HG03175 (cell line): ENCODE measurements at regions not wholly inside any gene's neighbourhood (a gene's known extent, or its start where the extent isn't known, plus 50 kb on each side); places are given as distances from the start of the nearest gene placed in this dataset.

ENCODE experiments used
- ATAC-seq: cut with Tn5 transposase; IDR thresholded peaks from one replicate; pipeline ENCODE4 v1.9.1; 2021; ENCODE audit warnings: mild to moderate bottlenecking, moderate library complexity; ENCODE audit not compliant: unreplicated experiment

- no peak for ATAC-seq
Measured at GRCh38 chr2:23073671-23074070, 311.3 kb upstream of the KLHL29 start.

- no peak for ATAC-seq
Measured at GRCh38 chr2:23077596-23077995, 307.4 kb upstream of the KLHL29 start.

GRCh38 chr2:23078784-23079434 lies 306.1 kb upstream of the KLHL29 start:
- no peak for ATAC-seq

- ATAC-seq: no peak
Measured at GRCh38 chr2:23083966-23084365, 301.0 kb upstream of the KLHL29 start.

GRCh38 chr2:23091019-23091418 lies 294.0 kb upstream of the KLHL29 start:
- no peak for ATAC-seq

- no peak for ATAC-seq
Measured at GRCh38 chr2:23091900-23092299, 293.1 kb upstream of the KLHL29 start.

DNA sequence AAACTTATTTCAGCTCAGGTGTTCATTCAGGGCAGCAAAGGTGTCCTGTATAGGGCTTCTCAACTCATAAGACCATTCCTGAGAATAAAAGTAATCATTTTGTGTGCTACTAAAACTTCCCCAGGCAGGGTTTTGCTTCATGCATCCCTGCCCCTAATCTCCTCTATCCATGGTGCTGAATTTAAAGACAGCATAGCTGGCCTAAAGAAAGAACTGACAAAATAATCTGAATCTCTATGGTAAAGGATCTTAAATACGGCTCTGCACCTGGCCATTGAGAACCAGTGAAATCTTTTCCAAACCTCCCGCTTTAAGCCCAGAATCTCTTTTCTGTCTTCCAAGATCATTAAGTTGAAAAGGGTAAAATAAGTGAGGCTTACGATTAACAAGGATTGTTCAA lies 292.1 kb upstream of the KLHL29 start:
- no peak for ATAC-seq

DNA sequence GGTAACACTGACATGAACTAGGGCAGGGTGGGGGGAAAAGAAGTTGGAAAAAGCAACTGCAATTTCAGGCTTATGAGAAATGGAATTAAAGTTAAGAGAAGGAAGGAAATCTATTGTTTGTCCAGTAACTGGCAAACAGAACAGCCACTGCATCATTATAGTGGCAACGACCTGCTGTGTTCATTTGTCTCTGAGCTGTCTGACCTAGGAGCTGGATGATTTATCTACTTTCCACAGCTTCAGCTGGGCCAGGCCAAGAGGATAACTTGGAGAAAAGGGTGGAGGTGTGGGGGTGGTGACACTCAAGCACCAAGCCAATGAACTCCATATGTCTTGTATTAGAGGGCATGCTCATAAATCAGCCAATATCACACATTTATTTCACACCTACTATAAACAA lies 291.5 kb upstream of the KLHL29 start:
- no peak for ATAC-seq

- no peak for ATAC-seq
Measured at GRCh38 chr2:23096906-23097602, 287.9 kb upstream of the KLHL29 start.

- no peak for ATAC-seq
Measured at GRCh38 chr2:23100406-23100805, 284.6 kb upstream of the KLHL29 start.

- no peak for ATAC-seq
Measured at GRCh38 chr2:23106242-23106785, 278.7 kb upstream of the KLHL29 start.

DNA sequence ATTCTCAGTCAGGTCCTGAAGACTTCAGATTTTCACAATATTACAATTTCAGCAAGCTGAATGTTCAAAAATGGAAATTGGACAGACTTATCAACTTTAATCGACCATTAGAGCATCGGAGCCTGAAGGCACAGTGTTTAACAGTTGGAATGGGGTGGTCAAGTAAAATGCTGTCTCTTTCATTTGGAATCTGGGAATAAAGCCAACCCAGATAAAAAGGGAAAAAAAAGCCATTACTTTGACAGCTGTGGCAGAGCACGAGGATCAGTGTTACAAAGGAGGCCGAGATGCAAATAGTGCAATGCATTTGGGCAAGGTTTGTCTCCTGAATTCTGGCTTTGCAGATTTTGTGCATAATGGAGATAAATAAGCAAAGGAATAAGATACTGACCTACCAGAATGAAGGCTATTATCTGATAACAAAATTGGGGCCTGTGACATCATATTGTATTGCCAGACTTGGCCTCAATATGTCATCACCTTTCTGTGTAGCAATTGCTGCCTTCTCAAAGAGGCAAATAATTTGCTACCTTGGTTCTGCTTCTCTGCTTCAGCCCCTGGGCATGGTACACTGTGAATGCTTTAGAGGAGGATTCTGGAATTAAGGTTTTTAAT lies 277.5 kb upstream of the KLHL29 start:
- no peak for ATAC-seq

DNA sequence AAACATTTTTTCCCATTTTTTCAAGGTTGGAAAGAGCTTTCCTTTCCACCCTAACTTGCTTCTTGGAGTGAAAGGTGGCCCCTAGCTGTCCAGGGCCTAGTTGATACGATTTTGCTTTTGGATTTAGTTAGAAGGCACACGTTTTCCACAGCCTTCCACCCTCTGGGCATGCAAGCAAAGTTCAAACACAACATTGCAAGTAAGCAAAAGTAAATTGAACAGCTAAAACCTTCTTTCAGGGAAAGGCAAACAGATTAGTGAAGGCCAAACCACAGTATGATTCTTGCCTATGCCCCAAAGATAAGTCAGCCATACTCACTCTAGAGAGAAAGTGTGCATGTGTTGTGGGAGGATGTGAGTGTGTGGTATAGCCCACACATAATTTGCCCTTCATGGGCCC lies 273.7 kb upstream of the KLHL29 start:
- no peak for ATAC-seq

GRCh38 chr2:23112517-23112916 lies 272.5 kb upstream of the KLHL29 start:
- no peak for ATAC-seq

GRCh38 chr2:23114299-23114698 lies 270.7 kb upstream of the KLHL29 start:
- no peak for ATAC-seq

GRCh38 chr2:23118313-23118712 lies 266.7 kb upstream of the KLHL29 start:
- no peak for ATAC-seq

DNA sequence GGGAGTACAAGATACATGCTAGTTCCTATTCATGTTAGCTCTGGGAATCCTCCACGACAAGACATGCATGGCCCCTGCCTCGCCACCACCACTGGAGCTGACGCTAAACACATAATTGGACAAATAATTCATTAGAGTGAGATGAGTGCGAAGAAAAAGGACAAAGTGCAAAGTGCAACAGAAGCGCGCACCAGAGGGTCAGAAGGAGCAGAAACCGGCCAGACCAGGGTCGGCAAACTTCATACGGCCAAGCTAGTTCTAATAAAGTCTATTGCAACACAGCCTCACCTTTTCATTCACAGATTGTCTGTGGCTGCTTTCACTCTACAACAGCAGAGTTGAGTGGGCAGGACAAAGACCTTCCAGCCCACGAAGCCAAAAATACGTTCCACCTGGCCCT lies 266.1 kb upstream of the KLHL29 start:
- ATAC-seq: no peak

GRCh38 chr2:23120161-23120560 lies 264.8 kb upstream of the KLHL29 start:
- no peak for ATAC-seq

- no peak for ATAC-seq
Measured at GRCh38 chr2:23121968-23122648, 262.9 kb upstream of the KLHL29 start.

GRCh38 chr2:23122681-23123215 lies 262.2 kb upstream of the KLHL29 start:
- no peak for ATAC-seq

DNA sequence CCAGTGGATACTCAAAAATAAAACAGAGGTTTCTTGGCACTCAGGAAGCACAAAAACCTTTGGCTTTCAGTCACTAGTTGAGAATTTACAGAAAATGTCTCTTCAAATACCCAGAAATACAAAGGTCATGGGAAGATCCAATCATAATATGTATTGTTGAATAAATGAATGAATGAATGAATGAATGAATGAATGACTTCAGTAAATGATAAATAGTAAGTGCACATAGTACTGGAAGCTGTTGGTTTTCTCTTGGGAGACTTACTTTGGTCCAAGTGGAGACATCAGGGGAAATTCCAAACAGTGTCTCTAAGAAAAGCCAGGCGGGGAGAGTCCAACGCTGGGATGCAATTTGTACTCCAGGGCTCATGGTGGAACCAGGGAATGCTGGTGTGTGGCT lies 261.3 kb upstream of the KLHL29 start:
- ATAC-seq: no peak
